ENCODE measurements at regions not wholly inside any gene's neighbourhood (a gene's known extent, or its start where the extent isn't known, plus 50 kb on each side); places are given as distances from the start of the nearest gene placed in this dataset.

GRCh38 chr20:11987526-11987925 lies 69.8 kb downstream of the BTBD3 start:
- TF ChIP-seq POLR2AphosphoS5 (IDR thresholded peaks at IDR 0.05) = no peak
- TF ChIP-seq, protein P1, sequence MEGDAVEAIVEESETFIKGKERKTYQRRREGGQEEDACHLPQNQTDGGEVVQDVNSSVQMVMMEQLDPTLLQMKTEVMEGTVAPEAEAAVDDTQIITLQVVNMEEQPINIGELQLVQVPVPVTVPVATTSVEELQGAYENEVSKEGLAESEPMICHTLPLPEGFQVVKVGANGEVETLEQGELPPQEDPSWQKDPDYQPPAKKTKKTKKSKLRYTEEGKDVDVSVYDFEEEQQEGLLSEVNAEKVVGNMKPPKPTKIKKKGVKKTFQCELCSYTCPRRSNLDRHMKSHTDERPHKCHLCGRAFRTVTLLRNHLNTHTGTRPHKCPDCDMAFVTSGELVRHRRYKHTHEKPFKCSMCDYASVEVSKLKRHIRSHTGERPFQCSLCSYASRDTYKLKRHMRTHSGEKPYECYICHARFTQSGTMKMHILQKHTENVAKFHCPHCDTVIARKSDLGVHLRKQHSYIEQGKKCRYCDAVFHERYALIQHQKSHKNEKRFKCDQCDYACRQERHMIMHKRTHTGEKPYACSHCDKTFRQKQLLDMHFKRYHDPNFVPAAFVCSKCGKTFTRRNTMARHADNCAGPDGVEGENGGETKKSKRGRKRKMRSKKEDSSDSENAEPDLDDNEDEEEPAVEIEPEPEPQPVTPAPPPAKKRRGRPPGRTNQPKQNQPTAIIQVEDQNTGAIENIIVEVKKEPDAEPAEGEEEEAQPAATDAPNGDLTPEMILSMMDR (IDR thresholded peaks at IDR 0.05 in 8 of 11, conservative IDR thresholded peaks at IDR 0.05 in 3 of 11) = no peak
- no peak for TF ChIP-seq POLR2A (IDR thresholded peaks at IDR 0.05)
